HEK293 (cell line): ENCODE measurements at regions not wholly inside any gene's neighbourhood (a gene's known extent, or its start where the extent isn't known, plus 50 kb on each side); places are given as distances from the start of the nearest gene placed in this dataset.

Source experiments
- CTCF ChIP-seq: fragments of 450-650 bp; formaldehyde crosslinking; IDR thresholded peaks from 2 replicates; pipeline ENCODE4 v1.5.1; 2016; ENCODE audit warnings: missing biosample characterization, missing genetic modification characterization
- ZNF138 ChIP-seq: fragments of 450-650 bp; formaldehyde crosslinking; IDR thresholded peaks from 2 replicates; pipeline ENCODE4 v1.5.1; 2016; ENCODE audit warnings: missing biosample characterization, missing genetic modification characterization, borderline replicate concordance
- ZNF146 ChIP-seq: fragments of 450-650 bp; formaldehyde crosslinking; IDR thresholded peaks from 2 replicates; pipeline ENCODE4 v1.5.1; 2016; ENCODE audit warnings: missing biosample characterization, missing genetic modification characterization
- ZNF274 ChIP-seq, 2 experiments: fragments of 200-500 bp in 1 of 2; fragments of 450-650 bp in 1 of 2; sonication (Bioruptor generic) in 1 of 2; formaldehyde crosslinking in 1 of 2; IDR thresholded peaks; 2 replicates each; pipeline versions ENCODE4 v1.5.1 to v1.6.1; 2014 to 2016; ENCODE audit warnings: borderline replicate concordance in 1 of 2, inconsistent platforms in 1 of 2, low read length in 1 of 2, missing biosample characterization in 1 of 2, missing genetic modification characterization in 1 of 2
- ZNF366 ChIP-seq: fragments of 450-650 bp; formaldehyde crosslinking; conservative IDR thresholded peaks from 2 replicates; pipeline ENCODE4 v1.5.1; 2016; ENCODE audit warnings: missing biosample characterization, missing genetic modification characterization
- ZNF561 ChIP-seq: fragments of 450-650 bp; IDR thresholded peaks from 2 replicates; pipeline ENCODE4 v1.5.1; 2018; ENCODE audit warnings: missing biosample characterization, missing genetic modification characterization, borderline replicate concordance
- ZNF670 ChIP-seq: fragments of 450-650 bp; formaldehyde crosslinking; IDR thresholded peaks from 2 replicates; pipeline ENCODE4 v1.5.1; 2016; ENCODE audit warnings: missing biosample characterization, missing genetic modification characterization, low read depth
- TF ChIP-seq, protein P1 (sequence below): fragments of 450-650 bp; formaldehyde crosslinking; IDR thresholded peaks from 2 replicates; pipeline ENCODE4 v1.5.1; 2016; ENCODE audit warnings: missing biosample characterization, missing genetic modification characterization
- TF ChIP-seq, protein P2 (sequence below): fragments of 450-650 bp; formaldehyde crosslinking; IDR thresholded peaks from 2 replicates; pipeline ENCODE4 v1.5.1; 2017; ENCODE audit warnings: missing biosample characterization, missing genetic modification characterization

DNA sequence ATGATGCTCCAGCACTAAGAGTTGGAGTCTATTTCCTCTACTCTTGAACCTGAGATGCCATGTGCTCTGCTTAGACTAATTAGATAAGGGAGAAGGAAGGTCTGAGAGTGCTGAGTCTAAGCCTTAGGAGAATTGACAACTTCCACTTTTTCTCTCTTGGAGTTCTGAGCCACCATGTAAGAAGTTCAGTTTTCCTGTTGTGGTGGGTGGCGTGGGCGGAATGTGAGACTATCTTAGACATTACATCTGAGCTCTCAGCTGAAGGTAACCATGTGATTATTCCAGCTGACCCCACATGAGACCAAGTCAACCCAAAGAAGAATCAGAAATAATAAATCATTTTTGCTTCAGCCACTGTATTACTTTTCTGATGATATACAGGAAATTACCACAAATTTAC lies 404.5 kb upstream of the LRRC7 start:
- no peak for TF ChIP-seq ZNF366
- no peak for TF ChIP-seq CTCF (tag by site-specific recombination)
- TF ChIP-seq, protein P1, sequence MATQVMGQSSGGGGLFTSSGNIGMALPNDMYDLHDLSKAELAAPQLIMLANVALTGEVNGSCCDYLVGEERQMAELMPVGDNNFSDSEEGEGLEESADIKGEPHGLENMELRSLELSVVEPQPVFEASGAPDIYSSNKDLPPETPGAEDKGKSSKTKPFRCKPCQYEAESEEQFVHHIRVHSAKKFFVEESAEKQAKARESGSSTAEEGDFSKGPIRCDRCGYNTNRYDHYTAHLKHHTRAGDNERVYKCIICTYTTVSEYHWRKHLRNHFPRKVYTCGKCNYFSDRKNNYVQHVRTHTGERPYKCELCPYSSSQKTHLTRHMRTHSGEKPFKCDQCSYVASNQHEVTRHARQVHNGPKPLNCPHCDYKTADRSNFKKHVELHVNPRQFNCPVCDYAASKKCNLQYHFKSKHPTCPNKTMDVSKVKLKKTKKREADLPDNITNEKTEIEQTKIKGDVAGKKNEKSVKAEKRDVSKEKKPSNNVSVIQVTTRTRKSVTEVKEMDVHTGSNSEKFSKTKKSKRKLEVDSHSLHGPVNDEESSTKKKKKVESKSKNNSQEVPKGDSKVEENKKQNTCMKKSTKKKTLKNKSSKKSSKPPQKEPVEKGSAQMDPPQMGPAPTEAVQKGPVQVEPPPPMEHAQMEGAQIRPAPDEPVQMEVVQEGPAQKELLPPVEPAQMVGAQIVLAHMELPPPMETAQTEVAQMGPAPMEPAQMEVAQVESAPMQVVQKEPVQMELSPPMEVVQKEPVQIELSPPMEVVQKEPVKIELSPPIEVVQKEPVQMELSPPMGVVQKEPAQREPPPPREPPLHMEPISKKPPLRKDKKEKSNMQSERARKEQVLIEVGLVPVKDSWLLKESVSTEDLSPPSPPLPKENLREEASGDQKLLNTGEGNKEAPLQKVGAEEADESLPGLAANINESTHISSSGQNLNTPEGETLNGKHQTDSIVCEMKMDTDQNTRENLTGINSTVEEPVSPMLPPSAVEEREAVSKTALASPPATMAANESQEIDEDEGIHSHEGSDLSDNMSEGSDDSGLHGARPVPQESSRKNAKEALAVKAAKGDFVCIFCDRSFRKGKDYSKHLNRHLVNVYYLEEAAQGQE: no peak
- TF ChIP-seq, protein P2, sequence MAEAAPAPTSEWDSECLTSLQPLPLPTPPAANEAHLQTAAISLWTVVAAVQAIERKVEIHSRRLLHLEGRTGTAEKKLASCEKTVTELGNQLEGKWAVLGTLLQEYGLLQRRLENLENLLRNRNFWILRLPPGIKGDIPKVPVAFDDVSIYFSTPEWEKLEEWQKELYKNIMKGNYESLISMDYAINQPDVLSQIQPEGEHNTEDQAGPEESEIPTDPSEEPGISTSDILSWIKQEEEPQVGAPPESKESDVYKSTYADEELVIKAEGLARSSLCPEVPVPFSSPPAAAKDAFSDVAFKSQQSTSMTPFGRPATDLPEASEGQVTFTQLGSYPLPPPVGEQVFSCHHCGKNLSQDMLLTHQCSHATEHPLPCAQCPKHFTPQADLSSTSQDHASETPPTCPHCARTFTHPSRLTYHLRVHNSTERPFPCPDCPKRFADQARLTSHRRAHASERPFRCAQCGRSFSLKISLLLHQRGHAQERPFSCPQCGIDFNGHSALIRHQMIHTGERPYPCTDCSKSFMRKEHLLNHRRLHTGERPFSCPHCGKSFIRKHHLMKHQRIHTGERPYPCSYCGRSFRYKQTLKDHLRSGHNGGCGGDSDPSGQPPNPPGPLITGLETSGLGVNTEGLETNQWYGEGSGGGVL (tag by site-specific recombination): no peak
- no peak for TF ChIP-seq ZNF561
- TF ChIP-seq ZNF670 (tag by site-specific recombination): no peak
- no peak for TF ChIP-seq ZNF146 (tag by site-specific recombination)
- no peak for TF ChIP-seq ZNF138 (tag by site-specific recombination)
- no peak for TF ChIP-seq ZNF274 (IDR thresholded peaks at IDR 0.05; ENCODE audit: low read length)
- no peak for TF ChIP-seq ZNF274 (tag by site-specific recombination; IDR thresholded peaks at IDR 0.05; ENCODE audit: borderline replicate concordance)
